Heart left ventricle (tissue), 13 donors: ENCODE measurements at regions not wholly inside any gene's neighbourhood (a gene's known extent, or its start where the extent isn't known, plus 50 kb on each side); places are given as distances from the start of the nearest gene placed in this dataset.
"Not testable (repeated sequence)": the region's sequence is repeated elsewhere in the genome, so short reads cannot be mapped to it uniquely, and the experiment has no call there.

Source experiments
- POLR2A ChIP-seq, 2 donors: fragments of 450-650 bp; IDR thresholded peaks; one replicate each; pipeline ENCODE4 v1.6.1; 2017; ENCODE audit warnings: antibody characterized with exemption in 2 of 2, mild to moderate bottlenecking in 2 of 2, moderate library complexity in 2 of 2
- TF ChIP-seq, protein P1 (sequence below), 12 donors: fragments of 200-600 bp; sonication (generic) in 4 of 12; IDR thresholded peaks; one replicate each; pipeline versions ENCODE4 v1.5.0 to v1.8.0; 2018 to 2022; ENCODE audit warnings: antibody characterized with exemption in 12 of 12, mild to moderate bottlenecking in 5 of 12
- donor health status: ischemic (EF 13 %, LVEDD 7.1; RV severe dilation, severe dysfunction).
- donor health status: DM: no; HTN: yes; CAD: no.
- donor health status: DM: no; HTN: no; CAD: no.
- donor health status: ischemic (EF 25% LVEDD 6.9; RV normal size, moderate dysfunction).
- donor health status: ischemic (EF 25% LVEDD 5.7; RV mildly dilated, moderate dysfunction).
- donor health status: ischemic (EF 35%, LVEDD 5.7; RV mildly dilated, moderate dysfunction).
- donor health status: nonischemic (EF 11% LVEDD 7.7; RV severe dilation, severe dysfunction).
- donor health status: DM: yes; HTN: yes; CAD: no.
- donor health status: PGD.
- donor health status: ischemic (EF 29% LVEDD 5.4; RV normal size, mild dysfunction).
- donor health status: nonischemic (EF 23%, LVEDD 6.1; RV moderate dilation, normal function).

- TF ChIP-seq, protein P1, sequence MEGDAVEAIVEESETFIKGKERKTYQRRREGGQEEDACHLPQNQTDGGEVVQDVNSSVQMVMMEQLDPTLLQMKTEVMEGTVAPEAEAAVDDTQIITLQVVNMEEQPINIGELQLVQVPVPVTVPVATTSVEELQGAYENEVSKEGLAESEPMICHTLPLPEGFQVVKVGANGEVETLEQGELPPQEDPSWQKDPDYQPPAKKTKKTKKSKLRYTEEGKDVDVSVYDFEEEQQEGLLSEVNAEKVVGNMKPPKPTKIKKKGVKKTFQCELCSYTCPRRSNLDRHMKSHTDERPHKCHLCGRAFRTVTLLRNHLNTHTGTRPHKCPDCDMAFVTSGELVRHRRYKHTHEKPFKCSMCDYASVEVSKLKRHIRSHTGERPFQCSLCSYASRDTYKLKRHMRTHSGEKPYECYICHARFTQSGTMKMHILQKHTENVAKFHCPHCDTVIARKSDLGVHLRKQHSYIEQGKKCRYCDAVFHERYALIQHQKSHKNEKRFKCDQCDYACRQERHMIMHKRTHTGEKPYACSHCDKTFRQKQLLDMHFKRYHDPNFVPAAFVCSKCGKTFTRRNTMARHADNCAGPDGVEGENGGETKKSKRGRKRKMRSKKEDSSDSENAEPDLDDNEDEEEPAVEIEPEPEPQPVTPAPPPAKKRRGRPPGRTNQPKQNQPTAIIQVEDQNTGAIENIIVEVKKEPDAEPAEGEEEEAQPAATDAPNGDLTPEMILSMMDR (IDR thresholded peaks at IDR 0.05), result not testable (repeated sequence)
- TF ChIP-seq POLR2A (IDR thresholded peaks at IDR 0.05), result not testable (repeated sequence)
Observed at GRCh38 chr2:105477050-105477620, 78.3 kb upstream of the FHL2 start.
